Mesenchymal stem cell (in vitro differentiated cells and primary cell): ENCODE measurements at regions not wholly inside any gene's neighbourhood (a gene's known extent, or its start where the extent isn't known, plus 50 kb on each side); places are given as distances from the start of the nearest gene placed in this dataset.

ENCODE experiments used
- DNase-seq: peaks from one replicate; pipeline ENCODE4 v3.0.0-alpha.2; 2013
- H2AFZ ChIP-seq: one replicate; pipeline ENCODE4 v1.6.1; 2013; ENCODE audit warnings: low read depth, mild to moderate bottlenecking, control low read depth, inconsistent platforms, low read length, moderate library complexity
- H2AK5ac ChIP-seq: 2 replicates; pipeline ENCODE4 v1.6.1; 2013; ENCODE audit warnings: low read length, moderate library complexity, mild to moderate bottlenecking, inconsistent platforms; ENCODE audit not compliant: severe bottlenecking
- H2BK120ac ChIP-seq: one replicate; pipeline ENCODE4 v1.6.1; 2013; ENCODE audit warnings: low read depth, mild to moderate bottlenecking, inconsistent platforms, low read length, moderate library complexity
- H2BK12ac ChIP-seq, 2 experiments: one replicate each; pipeline ENCODE4 v1.6.1; 2013; ENCODE audit warnings: inconsistent platforms in 2 of 2, low read length in 2 of 2, mild to moderate bottlenecking in 2 of 2, moderate library complexity in 2 of 2, control low read depth in 1 of 2
- H2BK15ac ChIP-seq: one replicate; pipeline ENCODE4 v1.6.1; 2013; ENCODE audit warnings: mild to moderate bottlenecking, low read depth, inconsistent platforms; ENCODE audit not compliant: poor library complexity, severe bottlenecking
- H2BK5ac ChIP-seq: 2 replicates; pipeline ENCODE4 v1.6.1; 2013; ENCODE audit warnings: low read depth, mild to moderate bottlenecking, low read length, control low read depth, inconsistent platforms; ENCODE audit not compliant: poor library complexity, severe bottlenecking
- H3K14ac ChIP-seq, 2 experiments: one replicate each; pipeline ENCODE4 v1.6.1; 2013; ENCODE audit warnings: inconsistent platforms in 2 of 2, low read length in 2 of 2, control low read depth in 1 of 2, mild to moderate bottlenecking in 1 of 2, moderate library complexity in 1 of 2
- H3K18ac ChIP-seq, 2 experiments: one replicate each; pipeline ENCODE4 v1.6.1; 2013; ENCODE audit warnings: inconsistent platforms in 2 of 2, low read length in 2 of 2, control low read depth in 1 of 2, low read depth in 1 of 2, mild to moderate bottlenecking in 1 of 2
- H3K23ac ChIP-seq, 2 experiments: one replicate each; pipeline ENCODE4 v1.6.1; 2013; ENCODE audit warnings: inconsistent platforms in 2 of 2, low read length in 2 of 2, mild to moderate bottlenecking in 2 of 2, moderate library complexity in 2 of 2, control low read depth in 1 of 2
- H3K27ac ChIP-seq: 2 replicates; pipeline ENCODE4 v1.5.1; 2013; ENCODE audit warnings: mild to moderate bottlenecking, moderate library complexity, low read length, control low read depth, inconsistent platforms; ENCODE audit not compliant: poor library complexity, severe bottlenecking
- H3K27me3 ChIP-seq, 2 experiments: 2 replicates each; pipeline versions ENCODE4 v1.6.1 to v1.7.0; 2013; ENCODE audit warnings: low read length in 2 of 2, mild to moderate bottlenecking in 2 of 2, moderate library complexity in 2 of 2, control low read depth in 1 of 2, inconsistent platforms in 1 of 2; ENCODE audit not compliant: control insufficient read depth in 1 of 2, insufficient read depth in 1 of 2
- H3K36me3 ChIP-seq, 2 experiments: 2 replicates each; pipeline versions ENCODE4 v1.6.1 to v1.7.0; 2013; ENCODE audit warnings: low read length in 2 of 2, control low read depth in 1 of 2, inconsistent platforms in 1 of 2, low read depth in 1 of 2, mild to moderate bottlenecking in 1 of 2; ENCODE audit not compliant: insufficient read depth in 2 of 2, control insufficient read depth in 1 of 2
- H3K4ac ChIP-seq, 2 experiments: one replicate each; pipeline ENCODE4 v1.6.1; 2013; ENCODE audit warnings: inconsistent platforms in 2 of 2, low read length in 2 of 2, mild to moderate bottlenecking in 2 of 2, moderate library complexity in 2 of 2, control low read depth in 1 of 2, low read depth in 1 of 2
- H3K4me1 ChIP-seq: 2 replicates; pipeline ENCODE4 v1.6.1; 2013; ENCODE audit warnings: low read depth, low read length, control low read depth; ENCODE audit not compliant: control insufficient read depth, insufficient read depth
- H3K4me2 ChIP-seq: 2 replicates; pipeline ENCODE4 v1.6.1; 2013; ENCODE audit warnings: low read length, mild to moderate bottlenecking, inconsistent platforms; ENCODE audit not compliant: poor library complexity, severe bottlenecking
- H3K4me3 ChIP-seq, 2 experiments: 2 replicates each; pipeline versions ENCODE4 v1.5.1 to v1.7.0; 2013; ENCODE audit warnings: low read length in 2 of 2, mild to moderate bottlenecking in 2 of 2, control low read depth in 1 of 2, low read depth in 1 of 2; ENCODE audit not compliant: insufficient read depth in 1 of 2
- H3K79me1 ChIP-seq: replicated peaks from 2 replicates; pipeline ENCODE4 v1.6.1; 2013; ENCODE audit warnings: mild to moderate bottlenecking, control low read depth, low read length, inconsistent platforms; ENCODE audit not compliant: poor library complexity, severe bottlenecking
- H3K9ac ChIP-seq: 2 replicates; pipeline ENCODE4 v1.7.0; 2013; ENCODE audit warnings: mild to moderate bottlenecking, low read length, moderate library complexity
- H3K9me3 ChIP-seq: 2 replicates; pipeline ENCODE4 v1.7.0; 2013; ENCODE audit warnings: mild to moderate bottlenecking, low read length; ENCODE audit not compliant: control insufficient read depth
- H4K8ac ChIP-seq: one replicate; pipeline ENCODE4 v1.6.1; 2013; ENCODE audit warnings: inconsistent platforms, mild to moderate bottlenecking, low read length, moderate library complexity
- H4K91ac ChIP-seq: one replicate; pipeline ENCODE4 v1.6.1; 2013; ENCODE audit warnings: mild to moderate bottlenecking, low read length, inconsistent platforms
- WGBS: methylation state at CpG from one replicate; pipeline ENCODE4 v1.1.7; 2013; ENCODE audit warnings: mixed read lengths; 5-methylcytosine and 5-hydroxymethylcytosine counted together

- H3K79me1 ChIP-seq: no peaks in the 10 kb centered on the region
- no peak overlapping the region for H2BK12ac ChIP-seq
- no peak overlapping the region for H3K4me3 ChIP-seq
- no peak overlapping the region for H3K23ac ChIP-seq
- H2BK5ac ChIP-seq: no peak overlapping the region
- H3K36me3 ChIP-seq: no peaks in the 10 kb centered on the region
- no peak overlapping the region for H3K9ac ChIP-seq
- H3K14ac ChIP-seq: no peak overlapping the region
- no peak overlapping the region for H2AFZ ChIP-seq
- no peak overlapping the region for H4K8ac ChIP-seq
- no peaks in the 10 kb centered on the region for H3K27me3 ChIP-seq
- H3K9me3 ChIP-seq: peaks cover 6% of the 10 kb centered on the region
- no peaks in the 10 kb centered on the region for H3K4me1 ChIP-seq
- H2AK5ac ChIP-seq: no peak overlapping the region
- H2BK120ac ChIP-seq: no peak overlapping the region
- no peak for DNase-seq
- no peak overlapping the region for H2BK15ac ChIP-seq
- H4K91ac ChIP-seq: no peak overlapping the region
- no peak overlapping the region for H3K4me2 ChIP-seq
- no peak overlapping the region for H3K4ac ChIP-seq
- H3K18ac ChIP-seq: no peak overlapping the region
- H3K27ac ChIP-seq: no peak overlapping the region
- WGBS: 92% methylated on average over 4 of the region's 4 CpGs
Measured at GRCh38 chr14:97894552-97894951, 1097.4 kb downstream of the VRK1 start.

DNA sequence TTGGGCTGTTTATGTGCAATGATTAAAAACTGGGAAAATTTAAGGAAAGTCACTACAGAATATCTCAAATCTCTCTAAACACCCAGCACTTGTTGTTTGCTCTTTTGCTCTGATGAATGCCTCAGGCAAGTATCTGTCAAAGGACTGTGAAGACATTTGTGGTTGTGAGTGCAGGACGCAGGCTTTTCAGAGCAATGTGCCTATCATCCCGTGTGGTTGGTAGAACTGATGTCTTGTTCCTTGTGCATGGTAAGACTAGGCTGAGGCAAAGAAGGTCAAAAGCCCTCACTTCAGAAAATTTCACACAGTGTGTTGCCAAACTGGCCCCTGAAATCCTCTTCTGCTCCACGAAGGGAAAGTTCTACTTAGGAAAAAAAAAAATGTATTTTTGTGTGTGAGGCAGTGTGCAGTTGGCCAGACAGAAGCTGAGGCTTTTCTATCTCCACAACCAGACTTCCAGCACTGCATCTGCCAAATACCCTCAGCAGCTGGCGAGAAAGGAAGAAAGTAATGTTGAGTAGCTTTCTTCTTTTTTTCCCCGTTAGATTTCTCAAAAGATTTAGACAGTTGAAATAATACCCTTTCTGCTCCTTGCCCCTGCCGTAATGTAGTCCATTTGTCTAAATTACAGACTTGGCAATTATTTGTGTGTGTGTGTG, 1103.1 kb downstream of the VRK1 start:
- Histone ChIP-seq H2AFZ (no peak overlapping the region), H4K91ac (no peak overlapping the region), H3K4ac (no peak overlapping the region), H2AK5ac (no peak overlapping the region), H3K36me3 (no peaks in the 10 kb centered on the region), H3K9ac (no peak overlapping the region), H3K14ac (no peak overlapping the region), H2BK12ac (no peak overlapping the region), H2BK5ac (no peak overlapping the region), H2BK120ac (no peak overlapping the region), H3K23ac (no peak overlapping the region), H3K27ac (no peak overlapping the region), H3K4me2 (no peak overlapping the region), H3K18ac (no peak overlapping the region), H3K79me1 (no peaks in the 10 kb centered on the region), H2BK15ac (no peak overlapping the region), H3K4me3 (no peak overlapping the region), H3K4me1 (no peaks in the 10 kb centered on the region), H4K8ac (no peak overlapping the region), H3K9me3 (no peaks in the 10 kb centered on the region), H3K27me3 (no peaks in the 10 kb centered on the region)
- DNase-seq: no peak
- WGBS: 84% methylated on average over 2 of the region's 6 CpGs

DNA sequence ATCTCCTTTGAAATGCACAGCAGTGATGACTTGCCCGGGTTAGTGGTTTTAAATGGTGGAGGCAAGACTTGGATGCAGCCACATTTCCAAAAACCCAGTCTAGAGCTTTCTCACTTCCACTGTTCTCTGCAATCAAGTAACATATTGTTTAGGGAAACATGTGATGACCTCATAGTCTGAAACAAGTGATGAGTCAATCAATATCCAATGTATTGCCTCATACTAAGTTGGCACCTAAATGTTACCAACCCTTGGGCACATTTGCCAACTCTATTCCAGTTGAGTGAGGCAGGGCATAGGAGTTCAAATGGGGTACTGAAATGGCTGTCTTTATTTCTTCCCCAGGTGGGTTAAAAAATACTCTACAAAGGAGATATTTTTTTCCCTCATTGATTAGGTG, 1105.4 kb downstream of the VRK1 start:
- H3K27me3 ChIP-seq: no peaks in the 10 kb centered on the region
- no peaks in the 10 kb centered on the region for H3K4me1 ChIP-seq
- H3K18ac ChIP-seq: no peak overlapping the region
- no peak overlapping the region for H4K91ac ChIP-seq
- H3K9me3 ChIP-seq: peaks cover 3% of the 10 kb centered on the region
- DNase-seq: no peak
- H3K23ac ChIP-seq: no peak overlapping the region
- no CpG with 5 or more reads among the region's 1 CpG for WGBS
- no peak overlapping the region for H4K8ac ChIP-seq
- no peak overlapping the region for H2BK15ac ChIP-seq
- no peak overlapping the region for H2AFZ ChIP-seq
- no peak overlapping the region for H3K4ac ChIP-seq
- no peaks in the 10 kb centered on the region for H3K36me3 ChIP-seq
- H2AK5ac ChIP-seq: no peak overlapping the region
- no peaks in the 10 kb centered on the region for H3K79me1 ChIP-seq
- no peak overlapping the region for H3K27ac ChIP-seq
- no peak overlapping the region for H3K4me3 ChIP-seq
- H3K14ac ChIP-seq: no peak overlapping the region
- H2BK120ac ChIP-seq: no peak overlapping the region
- no peak overlapping the region for H3K9ac ChIP-seq
- no peak overlapping the region for H2BK12ac ChIP-seq
- no peak overlapping the region for H2BK5ac ChIP-seq
- H3K4me2 ChIP-seq: no peak overlapping the region

GRCh38 chr14:97903821-97904220, 1106.6 kb downstream of the VRK1 start:
- 100% methylated on average over 2 of the region's 3 CpGs for WGBS
- H2BK12ac ChIP-seq: no peak overlapping the region

More at GRCh38 chr14:97903821-97904220, 1106.6 kb downstream of the VRK1 start:
- no peak overlapping the region for H3K14ac ChIP-seq
- no peak for DNase-seq
- no peak overlapping the region for H3K27ac ChIP-seq
- no peaks in the 10 kb centered on the region for H3K79me1 ChIP-seq
- H3K23ac ChIP-seq: no peak overlapping the region
- H3K4me1 ChIP-seq: no peaks in the 10 kb centered on the region
- no peak overlapping the region for H2AK5ac ChIP-seq
- no peak overlapping the region for H2AFZ ChIP-seq
- no peak overlapping the region for H3K4me2 ChIP-seq
- no peak overlapping the region for H3K4me3 ChIP-seq
- H3K27me3 ChIP-seq: no peaks in the 10 kb centered on the region
- H3K9me3 ChIP-seq: peaks cover 14% of the 10 kb centered on the region
- H3K9ac ChIP-seq: no peak overlapping the region
- no peak overlapping the region for H2BK15ac ChIP-seq
- H2BK5ac ChIP-seq: no peak overlapping the region
- H3K36me3 ChIP-seq: no peaks in the 10 kb centered on the region
- no peak overlapping the region for H4K91ac ChIP-seq
- no peak overlapping the region for H3K4ac ChIP-seq
- no peak overlapping the region for H4K8ac ChIP-seq
- no peak overlapping the region for H3K18ac ChIP-seq
- H2BK120ac ChIP-seq: no peak overlapping the region
